Breast epithelium (tissue), 4 donors: ENCODE measurements at regions not wholly inside any gene's neighbourhood (a gene's known extent, or its start where the extent isn't known, plus 50 kb on each side); places are given as distances from the start of the nearest gene placed in this dataset.

Experiments used
- DNase-seq, 2 donors: peaks; one replicate each; pipeline ENCODE4 v3.0.0-alpha.2; 2019; ENCODE audit warnings: low spot score in 2 of 2
- H3K27ac ChIP-seq, 2 donors: fragments of 200-600 bp; sonication (generic) in 1 of 2; one replicate each; pipeline ENCODE4 v1.5.1; 2016 to 2019; ENCODE audit warnings: mild to moderate bottlenecking in 1 of 2
- H3K27me3 ChIP-seq, 2 donors: fragments of 200-600 bp; sonication (generic) in 1 of 2; one replicate each; pipeline versions ENCODE4 v1.5.1 to v1.6.0; 2017 to 2019; ENCODE audit warnings: control low read depth in 1 of 2, mild to moderate bottlenecking in 1 of 2
- H3K36me3 ChIP-seq: fragments of 200-600 bp; one replicate; pipeline ENCODE4 v1.5.1; 2019
- H3K4me1 ChIP-seq, 2 donors: fragments of 200-600 bp; sonication (generic); one replicate each; pipeline ENCODE4 v1.5.1; 2016 to 2019; ENCODE audit warnings: control low read depth in 1 of 2
- H3K4me3 ChIP-seq, 3 donors: fragments of 200-600 bp; sonication (generic); 1 replicate in 2 of 3; 2 replicates in 1 of 3; pipeline ENCODE4 v1.5.1; 2016 to 2019; ENCODE audit warnings: mild to moderate bottlenecking in 3 of 3, moderate library complexity in 2 of 3
- H3K9me3 ChIP-seq, 2 donors: fragments of 200-600 bp; sonication (generic) in 1 of 2; one replicate each; pipeline ENCODE4 v1.5.1; 2016 to 2019; ENCODE audit warnings: control low read depth in 1 of 2
- POLR2A ChIP-seq: fragments of 450-650 bp; IDR thresholded peaks from one replicate; pipeline ENCODE4 v1.6.1; 2016; ENCODE audit warnings: antibody characterized with exemption, mild to moderate bottlenecking, moderate library complexity
- POLR2AphosphoS5 ChIP-seq, 3 donors: sonication (generic); formaldehyde crosslinking; IDR thresholded peaks; one replicate each; pipeline ENCODE4 v1.6.1; 2017; ENCODE audit warnings: antibody characterized with exemption in 3 of 3
- intact Hi-C: fragments of 100-400 bp; cut with DNase I; formaldehyde crosslinking; loops from one replicate; pipeline ENCODE4 v1.15.1; 2023; ENCODE audit warnings: low total_unique reads
- TF ChIP-seq, protein P1 (sequence below), 3 donors: fragments of 450-650 bp; IDR thresholded peaks; one replicate each; pipeline ENCODE4 v1.5.1; 2016 to 2017; ENCODE audit warnings: antibody characterized with exemption in 3 of 3, mild to moderate bottlenecking in 3 of 3, moderate library complexity in 3 of 3

DNA sequence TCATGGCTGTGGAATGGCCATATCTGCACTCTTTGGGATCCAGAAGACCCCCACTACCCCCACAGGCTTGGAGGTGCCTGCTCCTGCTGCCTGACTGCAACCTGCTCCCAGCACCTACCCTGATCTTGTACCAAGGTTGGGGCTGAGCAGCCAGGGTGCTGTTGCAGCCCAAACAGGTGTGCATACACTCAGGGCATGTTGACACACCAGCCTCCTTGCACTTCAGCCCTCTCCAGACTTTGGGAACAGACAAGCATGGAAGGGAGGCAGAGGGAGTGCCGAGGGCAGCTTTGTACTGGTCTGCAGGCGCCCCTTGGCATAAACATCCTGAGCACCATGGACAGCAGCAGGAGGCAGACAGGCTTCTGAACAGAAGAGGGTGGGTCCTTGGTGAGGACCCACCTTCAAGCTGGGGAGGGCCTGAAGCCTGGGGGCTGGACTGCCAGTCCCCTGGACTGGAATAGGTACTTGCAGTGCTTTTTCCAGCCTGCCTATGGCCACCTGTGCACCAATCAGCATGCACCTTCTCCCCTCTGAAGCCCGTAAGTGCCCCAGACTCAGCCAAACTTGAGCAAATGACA, 1675.8 kb downstream of the HACE1 start:
- intact Hi-C loops = no loop called here
- no peak overlapping the region for H3K4me3 ChIP-seq
- TF ChIP-seq, protein P1, sequence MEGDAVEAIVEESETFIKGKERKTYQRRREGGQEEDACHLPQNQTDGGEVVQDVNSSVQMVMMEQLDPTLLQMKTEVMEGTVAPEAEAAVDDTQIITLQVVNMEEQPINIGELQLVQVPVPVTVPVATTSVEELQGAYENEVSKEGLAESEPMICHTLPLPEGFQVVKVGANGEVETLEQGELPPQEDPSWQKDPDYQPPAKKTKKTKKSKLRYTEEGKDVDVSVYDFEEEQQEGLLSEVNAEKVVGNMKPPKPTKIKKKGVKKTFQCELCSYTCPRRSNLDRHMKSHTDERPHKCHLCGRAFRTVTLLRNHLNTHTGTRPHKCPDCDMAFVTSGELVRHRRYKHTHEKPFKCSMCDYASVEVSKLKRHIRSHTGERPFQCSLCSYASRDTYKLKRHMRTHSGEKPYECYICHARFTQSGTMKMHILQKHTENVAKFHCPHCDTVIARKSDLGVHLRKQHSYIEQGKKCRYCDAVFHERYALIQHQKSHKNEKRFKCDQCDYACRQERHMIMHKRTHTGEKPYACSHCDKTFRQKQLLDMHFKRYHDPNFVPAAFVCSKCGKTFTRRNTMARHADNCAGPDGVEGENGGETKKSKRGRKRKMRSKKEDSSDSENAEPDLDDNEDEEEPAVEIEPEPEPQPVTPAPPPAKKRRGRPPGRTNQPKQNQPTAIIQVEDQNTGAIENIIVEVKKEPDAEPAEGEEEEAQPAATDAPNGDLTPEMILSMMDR (IDR thresholded peaks at IDR 0.05) = no peak
- TF ChIP-seq POLR2A = no peak
- no peak for TF ChIP-seq POLR2AphosphoS5 (IDR thresholded peaks at IDR 0.05)
- H3K36me3 ChIP-seq = no peaks in the 10 kb centered on the region
- no peak for DNase-seq
- H3K27ac ChIP-seq = no peak overlapping the region
- H3K9me3 ChIP-seq = no peaks in the 10 kb centered on the region
- H3K27me3 ChIP-seq = no peaks in the 10 kb centered on the region
- no peaks in the 10 kb centered on the region for H3K4me1 ChIP-seq

DNA sequence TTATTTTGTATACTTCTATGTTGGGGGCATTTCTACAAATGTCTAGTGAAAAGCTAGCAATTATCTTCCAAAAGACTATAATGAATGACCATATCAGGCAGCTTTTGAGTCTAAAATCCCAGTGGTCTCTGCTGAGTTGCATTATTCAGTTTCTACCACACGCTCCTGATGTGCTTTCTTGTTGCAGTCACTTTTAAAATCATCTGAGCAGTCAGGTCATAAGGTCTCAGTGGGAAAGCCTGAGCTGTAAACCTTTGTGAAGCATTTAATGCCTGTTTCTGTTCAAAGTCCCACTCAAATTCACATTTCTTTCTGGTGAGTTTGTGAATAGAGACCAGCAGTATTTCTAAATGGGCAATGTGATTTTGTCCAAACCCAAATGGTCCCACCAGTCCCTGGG, 1681.5 kb downstream of the HACE1 start:
- H3K4me1 ChIP-seq = no peaks in the 10 kb centered on the region
- H3K27me3 ChIP-seq = no peaks in the 10 kb centered on the region
- H3K9me3 ChIP-seq = no peaks in the 10 kb centered on the region
- intact Hi-C loops = no loop called here
- no peak for DNase-seq
- no peak overlapping the region for H3K27ac ChIP-seq
- TF ChIP-seq POLR2AphosphoS5 (IDR thresholded peaks at IDR 0.05) = no peak
- TF ChIP-seq, protein P1 (IDR thresholded peaks at IDR 0.05) = no peak
- no peak for TF ChIP-seq POLR2A
- no peaks in the 10 kb centered on the region for H3K36me3 ChIP-seq
- H3K4me3 ChIP-seq = no peak overlapping the region

DNA sequence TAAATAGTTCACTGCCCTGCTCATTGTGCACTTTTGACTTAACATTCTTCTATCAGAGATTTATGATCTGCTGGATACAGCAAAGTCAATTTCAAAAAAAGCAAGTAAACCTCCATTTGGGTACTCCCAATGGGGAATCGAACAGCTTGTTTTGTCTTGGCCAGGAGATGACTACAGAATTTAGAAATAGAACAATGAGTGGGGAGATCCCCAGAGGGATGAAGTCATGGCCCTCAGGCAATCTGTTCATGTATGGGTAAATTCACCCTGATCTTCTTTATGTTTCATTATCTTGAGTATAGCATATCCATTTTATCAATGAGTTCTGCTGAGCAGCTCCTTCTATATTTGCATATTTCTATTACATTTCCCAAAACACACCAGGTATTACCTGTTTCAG, 1681.9 kb downstream of the HACE1 start:
- H3K4me3 ChIP-seq = no peak overlapping the region
- no peaks in the 10 kb centered on the region for H3K4me1 ChIP-seq
- intact Hi-C loops = no loop called here
- H3K27ac ChIP-seq = no peak overlapping the region
- no peak for DNase-seq
- TF ChIP-seq, protein P1 (IDR thresholded peaks at IDR 0.05) = no peak
- TF ChIP-seq POLR2AphosphoS5 (IDR thresholded peaks at IDR 0.05) = no peak
- no peak for TF ChIP-seq POLR2A
- H3K27me3 ChIP-seq = no peaks in the 10 kb centered on the region
- H3K9me3 ChIP-seq = no peaks in the 10 kb centered on the region
- no peaks in the 10 kb centered on the region for H3K36me3 ChIP-seq

DNA sequence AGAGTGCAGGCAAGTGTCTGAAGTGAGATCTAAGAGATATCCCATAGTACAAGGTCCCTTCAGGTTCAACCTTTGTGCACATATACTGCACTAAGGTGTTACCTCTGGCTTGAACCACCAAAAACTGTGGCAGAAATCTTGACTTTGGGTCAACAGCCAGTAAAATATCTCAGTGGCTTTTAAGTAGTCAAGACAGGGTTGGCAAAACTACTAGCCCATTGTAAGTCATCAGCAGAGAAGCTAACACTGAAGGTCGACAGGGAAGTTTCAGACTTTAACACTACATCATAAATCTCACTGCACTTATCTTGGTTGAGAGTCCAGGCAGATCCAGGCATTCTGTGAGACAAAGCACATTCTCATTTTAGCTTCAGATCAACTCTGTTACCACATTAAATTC, 1684.7 kb downstream of the HACE1 start:
- TF ChIP-seq POLR2AphosphoS5 (IDR thresholded peaks at IDR 0.05) (no peak), POLR2A (no peak)
- TF ChIP-seq, protein P1 (IDR thresholded peaks at IDR 0.05) = no peak
- H3K4me3 ChIP-seq = no peak overlapping the region

DNA sequence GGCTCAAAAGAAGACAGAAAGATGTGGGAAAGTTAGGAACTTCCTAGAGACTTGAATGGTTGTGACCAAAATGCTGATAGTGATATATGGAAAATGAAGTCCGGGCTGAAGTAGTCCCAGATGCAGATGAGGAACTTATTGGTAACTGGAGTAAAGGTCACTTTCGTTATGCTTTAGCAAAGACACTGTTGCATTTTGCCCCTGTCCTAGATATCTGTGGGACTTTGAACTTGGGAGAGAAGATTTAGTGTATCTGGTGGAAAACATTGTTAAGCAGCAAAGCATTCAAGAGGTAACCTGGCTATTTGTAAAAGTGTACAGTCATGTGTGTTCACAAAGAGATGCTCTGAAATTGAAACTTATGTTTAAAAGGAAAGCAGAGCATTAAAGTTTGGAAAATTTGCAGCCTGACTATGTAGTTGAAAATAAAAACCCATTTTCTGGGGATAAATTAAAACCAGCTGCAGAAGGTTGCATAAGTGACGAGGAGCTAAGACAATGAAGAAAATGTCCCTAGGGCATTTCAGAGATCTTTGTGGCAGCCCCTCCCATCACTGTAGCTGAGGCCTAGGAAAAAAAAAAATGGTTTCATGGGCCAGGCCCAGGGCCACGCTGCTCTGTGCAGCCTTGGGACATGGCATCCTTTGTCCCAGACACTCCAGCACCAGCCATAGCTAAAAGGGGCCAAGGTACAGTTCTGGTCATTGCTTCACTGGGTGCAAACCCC, 1692.2 kb downstream of the HACE1 start:
- intact Hi-C loops = no loop called here
- TF ChIP-seq POLR2AphosphoS5 (IDR thresholded peaks at IDR 0.05) = no peak
- TF ChIP-seq, protein P1 (IDR thresholded peaks at IDR 0.05) = no peak
- no peak for TF ChIP-seq POLR2A
- DNase-seq = no peak
- no peaks in the 10 kb centered on the region for H3K9me3 ChIP-seq
- H3K4me3 ChIP-seq = no peak overlapping the region
- H3K27me3 ChIP-seq = no peaks in the 10 kb centered on the region
- H3K4me1 ChIP-seq = no peaks in the 10 kb centered on the region
- no peak overlapping the region for H3K27ac ChIP-seq
- H3K36me3 ChIP-seq = no peaks in the 10 kb centered on the region

More for the DNA sequence above, 1684.7 kb downstream of the HACE1 start:
- H3K36me3 ChIP-seq = no peaks in the 10 kb centered on the region
- H3K27me3 ChIP-seq = no peaks in the 10 kb centered on the region
- intact Hi-C loops = no loop called here
- H3K4me1 ChIP-seq = no peaks in the 10 kb centered on the region
- no peak overlapping the region for H3K27ac ChIP-seq
- H3K9me3 ChIP-seq = no peaks in the 10 kb centered on the region
- no peak for DNase-seq
